Fibroblast of lung (primary cell): ENCODE measurements at regions not wholly inside any gene's neighbourhood (a gene's known extent, or its start where the extent isn't known, plus 50 kb on each side); places are given as distances from the start of the nearest gene placed in this dataset.

Experiments used
- CTCF ChIP-seq, 2 donors: IDR thresholded peaks in 1 of 2; conservative IDR thresholded peaks in 1 of 2; 1 replicate in 1 of 2; 2 replicates in 1 of 2; pipeline ENCODE4 v1.5.1; 2011 to 2012; ENCODE audit warnings: low read length in 2 of 2, control low read depth in 1 of 2, inconsistent platforms in 1 of 2, low read depth in 1 of 2, mild to moderate bottlenecking in 1 of 2
- EZH2 ChIP-seq: IDR thresholded peaks from 2 replicates; pipeline ENCODE4 v1.5.1; 2012; ENCODE audit warnings: low read length, control low read depth, mild to moderate bottlenecking; ENCODE audit errors: missing control alignments

DNA sequence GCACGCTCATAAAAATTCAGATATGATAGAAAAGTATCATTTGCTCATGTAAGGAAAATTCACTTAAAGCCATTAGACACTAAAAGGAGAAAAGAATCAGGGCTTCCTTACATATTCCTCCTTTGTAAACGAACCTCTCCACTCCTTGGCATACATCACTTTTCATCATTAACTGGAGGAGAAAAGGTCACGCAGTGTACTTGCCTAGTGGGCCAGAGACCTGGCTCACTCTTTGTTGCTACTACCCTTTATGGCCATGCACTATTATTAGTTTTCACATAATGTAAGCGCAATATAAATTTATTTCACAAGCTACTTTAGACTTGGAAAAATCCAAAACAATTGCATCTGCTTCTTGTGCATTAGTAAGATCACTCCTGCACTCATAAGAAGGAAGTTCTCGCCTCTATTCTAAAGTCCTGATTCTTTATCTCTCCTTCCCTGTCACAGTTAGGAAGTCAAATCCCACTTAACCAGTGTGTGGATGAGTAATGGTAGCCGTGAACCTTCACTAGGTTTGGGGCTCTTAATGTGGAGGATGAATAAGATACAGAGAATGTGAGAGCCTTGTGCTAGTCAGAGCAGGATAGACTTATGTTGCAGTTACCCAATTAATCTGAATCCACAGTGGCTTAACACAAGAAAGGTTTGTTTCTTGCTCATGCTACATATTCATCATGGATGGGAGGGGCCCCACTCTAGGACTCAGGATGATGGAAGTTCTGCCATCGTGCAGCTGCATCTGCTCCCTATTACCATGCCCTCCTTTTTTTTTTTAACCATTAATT, 115.0 kb upstream of the GLS start:
- no peak for TF ChIP-seq CTCF (conservative IDR thresholded peaks at IDR 0.05 in 1 of 2, IDR thresholded peaks at IDR 0.05 in 1 of 2; ENCODE audit: low read depth in 1 of 2, low read length in 2 of 2)
- TF ChIP-seq EZH2 = no peak
